Astrocyte (in vitro differentiated cells and primary cell): ENCODE measurements at regions not wholly inside any gene's neighbourhood (a gene's known extent, or its start where the extent isn't known, plus 50 kb on each side); places are given as distances from the start of the nearest gene placed in this dataset.

Experiments
- DNase-seq: peaks from one replicate; pipeline ENCODE4 v3.0.0-alpha.2; 2010; ENCODE audit warnings: low read depth
- FAIRE-seq: peaks from 2 replicates; lab custom pipeline; 2011; peaks lifted over from hg19 to GRCh38; lab: Jason Lieb, UNC
- H2AFZ ChIP-seq: 2 replicates; pipeline ENCODE4 v1.6.0; 2012; ENCODE audit warnings: low read depth, low read length, inconsistent platforms
- H3K27ac ChIP-seq: 2 replicates; pipeline ENCODE4 v1.5.1; 2011; ENCODE audit warnings: low read depth, low read length, inconsistent platforms
- H3K27me3 ChIP-seq: 2 replicates; pipeline ENCODE4 v1.6.0; 2011; ENCODE audit warnings: low read length, inconsistent platforms; ENCODE audit not compliant: insufficient read depth
- H3K36me3 ChIP-seq: 2 replicates; pipeline ENCODE4 v1.5.1; 2011; ENCODE audit warnings: low read length, inconsistent platforms; ENCODE audit not compliant: insufficient read depth
- H3K4me1 ChIP-seq: 2 replicates; pipeline ENCODE4 v1.5.1; 2011; ENCODE audit warnings: low read length, inconsistent platforms; ENCODE audit not compliant: insufficient read depth
- H3K4me2 ChIP-seq: 2 replicates; pipeline ENCODE4 v1.6.0; 2012; ENCODE audit warnings: low read length, inconsistent platforms
- H3K4me3 ChIP-seq: 2 replicates; pipeline ENCODE4 v1.5.1; 2011; ENCODE audit warnings: low read depth, mild to moderate bottlenecking, low read length, inconsistent platforms; ENCODE audit not compliant: insufficient read depth
- H3K79me2 ChIP-seq: 2 replicates; pipeline ENCODE4 v1.6.0; 2012; ENCODE audit warnings: mild to moderate bottlenecking, low read length, inconsistent platforms; ENCODE audit not compliant: insufficient read depth
- H3K9ac ChIP-seq: 2 replicates; pipeline ENCODE4 v1.6.0; 2012; ENCODE audit warnings: mild to moderate bottlenecking, low read length, inconsistent platforms
- H3K9me3 ChIP-seq: 2 replicates; pipeline ENCODE4 v1.5.1; 2012; ENCODE audit warnings: low read depth, mild to moderate bottlenecking, low read length, inconsistent platforms; ENCODE audit not compliant: insufficient read depth
- H4K20me1 ChIP-seq: 2 replicates; pipeline ENCODE4 v1.6.0; 2012; ENCODE audit warnings: low read length, inconsistent platforms; ENCODE audit not compliant: insufficient read depth
- H3K27ac Mint-ChIP-seq: one replicate; pipeline ENCODE4 v1.8.0; 2021; ENCODE audit warnings: mild to moderate bottlenecking, mixed read lengths; ENCODE audit not compliant: unreplicated experiment
- H3K27me3 Mint-ChIP-seq: one replicate; pipeline ENCODE4 v1.8.0; 2021; ENCODE audit warnings: low read depth, mixed read lengths; ENCODE audit not compliant: unreplicated experiment
- H3K36me3 Mint-ChIP-seq: one replicate; pipeline ENCODE4 v1.8.0; 2021; ENCODE audit warnings: low read depth, mixed read lengths; ENCODE audit not compliant: unreplicated experiment
- H3K4me1 Mint-ChIP-seq: one replicate; pipeline ENCODE4 v1.8.0; 2021; ENCODE audit warnings: low read depth, mixed read lengths; ENCODE audit not compliant: unreplicated experiment
- H3K4me3 Mint-ChIP-seq: one replicate; pipeline ENCODE4 v1.8.0; 2021; ENCODE audit warnings: mild to moderate bottlenecking, moderate library complexity, mixed read lengths; ENCODE audit not compliant: unreplicated experiment
- H3K9me3 Mint-ChIP-seq: one replicate; pipeline ENCODE4 v1.8.0; 2021; ENCODE audit warnings: mild to moderate bottlenecking, mixed read lengths; ENCODE audit not compliant: unreplicated experiment
- EZH2 ChIP-seq: IDR thresholded peaks from 2 replicates; pipeline ENCODE4 v1.6.1; 2012; ENCODE audit warnings: mild to moderate bottlenecking, low read length, inconsistent platforms; ENCODE audit not compliant: insufficient read depth
- TF ChIP-seq, protein P1 (sequence below): IDR thresholded peaks from 2 replicates; pipeline ENCODE4 v1.5.1; 2011; ENCODE audit warnings: low read depth, mild to moderate bottlenecking, inconsistent platforms, low read length, moderate library complexity; ENCODE audit not compliant: insufficient read depth

- FAIRE-seq (no peak), DNase-seq (no peak)
- H3K36me3 Mint-ChIP-seq = no peaks in the 10 kb centered on the region
- no peak overlapping the region for H3K4me3 Mint-ChIP-seq
- H3K4me2 ChIP-seq = no peak overlapping the region
- TF ChIP-seq EZH2 = no peak
- TF ChIP-seq, protein P1, sequence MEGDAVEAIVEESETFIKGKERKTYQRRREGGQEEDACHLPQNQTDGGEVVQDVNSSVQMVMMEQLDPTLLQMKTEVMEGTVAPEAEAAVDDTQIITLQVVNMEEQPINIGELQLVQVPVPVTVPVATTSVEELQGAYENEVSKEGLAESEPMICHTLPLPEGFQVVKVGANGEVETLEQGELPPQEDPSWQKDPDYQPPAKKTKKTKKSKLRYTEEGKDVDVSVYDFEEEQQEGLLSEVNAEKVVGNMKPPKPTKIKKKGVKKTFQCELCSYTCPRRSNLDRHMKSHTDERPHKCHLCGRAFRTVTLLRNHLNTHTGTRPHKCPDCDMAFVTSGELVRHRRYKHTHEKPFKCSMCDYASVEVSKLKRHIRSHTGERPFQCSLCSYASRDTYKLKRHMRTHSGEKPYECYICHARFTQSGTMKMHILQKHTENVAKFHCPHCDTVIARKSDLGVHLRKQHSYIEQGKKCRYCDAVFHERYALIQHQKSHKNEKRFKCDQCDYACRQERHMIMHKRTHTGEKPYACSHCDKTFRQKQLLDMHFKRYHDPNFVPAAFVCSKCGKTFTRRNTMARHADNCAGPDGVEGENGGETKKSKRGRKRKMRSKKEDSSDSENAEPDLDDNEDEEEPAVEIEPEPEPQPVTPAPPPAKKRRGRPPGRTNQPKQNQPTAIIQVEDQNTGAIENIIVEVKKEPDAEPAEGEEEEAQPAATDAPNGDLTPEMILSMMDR = no peak
- H2AFZ ChIP-seq = no peak overlapping the region
- no peaks in the 10 kb centered on the region for H3K9me3 Mint-ChIP-seq
- no peak overlapping the region for H3K9ac ChIP-seq
- no peaks in the 10 kb centered on the region for H3K36me3 ChIP-seq
- H3K27ac ChIP-seq = no peak overlapping the region
- no peaks in the 10 kb centered on the region for H4K20me1 ChIP-seq
- H3K27ac Mint-ChIP-seq = no peak overlapping the region
- H3K4me1 ChIP-seq = no peaks in the 10 kb centered on the region
- no peaks in the 10 kb centered on the region for H3K27me3 Mint-ChIP-seq
- no peaks in the 10 kb centered on the region for H3K9me3 ChIP-seq
- H3K4me3 ChIP-seq = no peak overlapping the region
- peaks cover 5% of the 10 kb centered on the region for H3K4me1 Mint-ChIP-seq
- H3K27me3 ChIP-seq = no peaks in the 10 kb centered on the region
- no peaks in the 10 kb centered on the region for H3K79me2 ChIP-seq
Observed at GRCh38 chr4:23311983-23312382, 577.9 kb downstream of the PPARGC1A start.

DNA sequence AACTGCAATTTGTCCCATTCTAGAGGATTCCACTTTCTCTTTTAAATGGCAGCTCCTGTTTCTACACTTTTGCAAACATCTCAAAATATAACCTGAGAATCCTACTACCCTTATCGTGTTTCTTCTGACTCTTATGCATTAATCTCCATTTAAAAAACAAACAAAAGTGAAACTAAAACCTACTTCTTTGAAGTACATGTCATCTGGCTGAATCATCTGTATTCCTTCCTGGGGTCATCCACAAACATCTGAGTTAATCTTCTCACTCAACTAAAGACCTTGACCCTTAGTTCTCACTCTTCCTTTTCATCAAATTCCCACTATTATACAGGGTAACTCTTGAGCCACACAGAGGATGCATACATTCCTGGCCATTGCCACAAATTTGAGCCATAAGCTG lies 584.8 kb downstream of the PPARGC1A start:
- Histone ChIP-seq H3K4me3 (no peak overlapping the region), H2AFZ (no peak overlapping the region), H3K27me3 (no peaks in the 10 kb centered on the region), H4K20me1 (no peaks in the 10 kb centered on the region), H3K36me3 (no peaks in the 10 kb centered on the region), H3K9me3 (no peaks in the 10 kb centered on the region), H3K4me2 (peak overlapping the region; percentile 9), H3K27ac (no peak overlapping the region), H3K9ac (no peak overlapping the region), H3K79me2 (no peaks in the 10 kb centered on the region), H3K4me1 (no peaks in the 10 kb centered on the region)
- Mint-ChIP-seq H3K4me3 (no peak overlapping the region), H3K27me3 (no peaks in the 10 kb centered on the region), H3K27ac (no peak overlapping the region), H3K9me3 (no peaks in the 10 kb centered on the region), H3K36me3 (no peaks in the 10 kb centered on the region), H3K4me1 (no peaks in the 10 kb centered on the region)
- DNase-seq (peak; percentile 45), FAIRE-seq (no peak)
- TF ChIP-seq, protein P1 = no peak
- TF ChIP-seq EZH2 = no peak

DNA sequence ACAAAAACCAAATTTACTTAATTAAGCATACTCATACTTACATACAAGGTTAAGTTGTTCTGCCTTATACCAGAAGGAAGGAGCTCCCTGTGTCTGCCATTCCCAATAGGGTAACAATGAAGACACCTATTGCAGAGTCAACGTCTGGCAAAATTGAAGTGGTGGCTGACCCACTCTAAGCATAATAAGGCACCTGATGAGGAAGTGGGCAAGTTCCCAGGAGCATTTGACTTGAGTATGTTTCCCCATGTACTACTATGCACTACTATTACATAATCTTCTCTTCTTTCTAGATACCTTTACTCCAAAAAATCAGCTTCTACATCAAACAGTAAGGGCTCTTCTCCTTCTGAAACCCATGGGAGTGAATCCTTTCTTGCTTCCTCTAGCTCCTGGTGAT lies 591.5 kb downstream of the PPARGC1A start:
- no peaks in the 10 kb centered on the region for H3K36me3 ChIP-seq
- no peaks in the 10 kb centered on the region for H3K27me3 Mint-ChIP-seq
- no peak overlapping the region for H3K27ac Mint-ChIP-seq
- DNase-seq (no peak), FAIRE-seq (no peak)
- no peak overlapping the region for H3K4me3 ChIP-seq
- H3K9me3 ChIP-seq = no peaks in the 10 kb centered on the region
- H3K4me1 Mint-ChIP-seq = no peaks in the 10 kb centered on the region
- H3K27ac ChIP-seq = no peak overlapping the region
- H3K4me1 ChIP-seq = no peaks in the 10 kb centered on the region
- H3K4me3 Mint-ChIP-seq = no peak overlapping the region
- H4K20me1 ChIP-seq = no peaks in the 10 kb centered on the region
- TF ChIP-seq EZH2 = no peak
- TF ChIP-seq, protein P1 = no peak
- H2AFZ ChIP-seq = no peak overlapping the region
- no peaks in the 10 kb centered on the region for H3K79me2 ChIP-seq
- H3K9me3 Mint-ChIP-seq = no peaks in the 10 kb centered on the region
- no peaks in the 10 kb centered on the region for H3K36me3 Mint-ChIP-seq
- H3K27me3 ChIP-seq = no peaks in the 10 kb centered on the region
- no peak overlapping the region for H3K9ac ChIP-seq
- no peak overlapping the region for H3K4me2 ChIP-seq
